Suprapubic skin (tissue), 4 donors: ENCODE measurements at regions not wholly inside any gene's neighbourhood (a gene's known extent, or its start where the extent isn't known, plus 50 kb on each side); places are given as distances from the start of the nearest gene placed in this dataset.

Experiments
- CTCF ChIP-seq, 2 donors: fragments of 200-600 bp in 1 of 2; fragments of 450-650 bp in 1 of 2; sonication (generic) in 1 of 2; IDR thresholded peaks; one replicate each; pipeline ENCODE4 v1.5.1; 2016 to 2019; ENCODE audit warnings: antibody characterized with exemption in 2 of 2, mild to moderate bottlenecking in 1 of 2, moderate library complexity in 1 of 2
- EP300 ChIP-seq: sonication (generic); formaldehyde crosslinking; IDR thresholded peaks from one replicate; pipeline ENCODE4 v1.6.1; 2017; ENCODE audit warnings: antibody characterized with exemption
- POLR2A ChIP-seq, 2 donors: fragments of 450-650 bp; IDR thresholded peaks; one replicate each; pipeline ENCODE4 v1.6.1; 2017; ENCODE audit warnings: antibody characterized with exemption in 2 of 2, mild to moderate bottlenecking in 2 of 2, moderate library complexity in 2 of 2
- POLR2AphosphoS5 ChIP-seq, 3 donors: sonication (generic); formaldehyde crosslinking; IDR thresholded peaks; one replicate each; pipeline ENCODE4 v1.6.1; 2017; ENCODE audit warnings: antibody characterized with exemption in 3 of 3

- TF ChIP-seq POLR2A (IDR thresholded peaks at IDR 0.05) (no peak), CTCF (IDR thresholded peaks at IDR 0.05) (no peak), POLR2AphosphoS5 (IDR thresholded peaks at IDR 0.05) (no peak), EP300 (no peak)
These were observed 52.4 kb upstream of the SRGAP3 start for GRCh38 chr3:9301798-9302197.
